GM08714 (cell line): ENCODE measurements at regions not wholly inside any gene's neighbourhood (a gene's known extent, or its start where the extent isn't known, plus 50 kb on each side); places are given as distances from the start of the nearest gene placed in this dataset.
"Not testable (repeated sequence)": the region's sequence is repeated elsewhere in the genome, so short reads cannot be mapped to it uniquely, and the experiment has no call there.

Source experiments
- H3K4me3 ChIP-seq: fragments of 200-500 bp; sonication (Bioruptor generic); 2 replicates; pipeline ENCODE4 v1.5.1; 2014; ENCODE audit warnings: mild to moderate bottlenecking, low read length, inconsistent platforms
- ZNF274 ChIP-seq: IDR thresholded peaks from 2 replicates; pipeline ENCODE4 v1.6.1; 2012; ENCODE audit warnings: mild to moderate bottlenecking, low read depth, low read length

DNA sequence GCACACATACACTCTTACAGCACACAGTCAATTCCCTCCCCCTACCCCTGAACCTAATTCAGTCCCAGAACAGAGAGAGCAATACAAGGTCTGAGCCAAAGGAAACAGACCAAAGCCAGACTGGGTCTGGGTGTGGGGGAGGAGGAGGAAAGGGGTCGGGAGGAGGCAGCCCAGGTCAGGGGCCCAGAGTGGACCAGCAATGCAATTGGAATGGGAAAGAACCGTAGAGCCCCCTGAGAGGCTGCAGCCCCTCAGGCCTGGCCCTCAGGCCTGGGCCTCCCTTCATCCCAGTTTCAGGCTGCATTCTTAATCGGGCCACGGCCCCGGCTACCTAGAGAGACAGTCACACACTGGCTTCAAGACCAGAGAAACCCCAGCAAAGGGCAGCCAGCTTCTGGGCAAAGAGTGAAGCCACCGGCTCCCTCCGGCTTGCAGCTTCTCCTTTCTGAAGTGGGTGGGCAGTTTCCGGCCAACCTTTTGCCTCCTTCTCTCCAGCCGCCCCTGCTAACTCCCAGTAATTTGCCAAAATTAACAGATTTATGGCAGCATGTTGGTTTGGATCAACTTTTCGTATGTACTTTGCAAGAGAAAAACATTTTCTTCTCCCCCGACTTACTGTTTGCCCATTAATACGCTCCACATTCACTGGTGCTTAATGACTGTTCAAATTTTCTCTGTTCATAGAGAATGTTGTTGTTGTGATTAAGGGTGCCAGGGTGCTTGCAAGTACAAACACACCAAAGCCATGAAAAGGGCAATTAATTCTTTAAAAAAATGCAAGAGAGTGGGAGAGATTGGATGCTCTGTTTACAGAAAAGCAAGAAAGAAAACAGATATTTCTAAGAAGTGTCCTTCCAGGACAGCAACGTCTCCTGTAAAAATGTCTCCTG lies 488.3 kb downstream of the MN1 start:
- no peak for TF ChIP-seq ZNF274
- H3K4me3 ChIP-seq: no peak overlapping the region

DNA sequence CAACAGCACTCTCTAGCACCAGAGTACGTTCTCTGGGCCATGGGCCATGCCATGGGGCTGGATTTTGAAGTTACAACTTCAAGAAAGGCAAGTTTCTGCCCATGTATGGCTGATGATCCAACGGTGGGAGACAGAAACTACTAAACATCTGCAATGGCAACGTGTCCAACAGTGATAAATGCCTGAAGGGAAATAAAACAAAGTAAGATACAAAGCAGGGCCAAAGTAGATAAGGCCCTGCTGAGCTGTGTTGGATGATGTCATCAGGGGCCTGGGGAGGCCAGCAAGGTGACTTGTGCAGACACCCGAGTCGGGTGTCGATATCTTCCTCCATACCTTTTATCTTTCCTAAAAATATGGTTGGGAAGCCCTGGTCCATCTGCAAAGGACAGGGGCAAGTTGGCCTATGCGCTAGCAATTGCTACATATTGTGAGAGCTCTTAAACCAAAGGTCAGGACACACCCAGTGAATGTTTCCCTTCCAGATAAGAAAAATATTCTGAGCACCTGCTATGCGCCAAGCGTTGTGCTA lies 487.2 kb downstream of the MN1 start:
- no peak for TF ChIP-seq ZNF274
- no peak overlapping the region for H3K4me3 ChIP-seq

DNA sequence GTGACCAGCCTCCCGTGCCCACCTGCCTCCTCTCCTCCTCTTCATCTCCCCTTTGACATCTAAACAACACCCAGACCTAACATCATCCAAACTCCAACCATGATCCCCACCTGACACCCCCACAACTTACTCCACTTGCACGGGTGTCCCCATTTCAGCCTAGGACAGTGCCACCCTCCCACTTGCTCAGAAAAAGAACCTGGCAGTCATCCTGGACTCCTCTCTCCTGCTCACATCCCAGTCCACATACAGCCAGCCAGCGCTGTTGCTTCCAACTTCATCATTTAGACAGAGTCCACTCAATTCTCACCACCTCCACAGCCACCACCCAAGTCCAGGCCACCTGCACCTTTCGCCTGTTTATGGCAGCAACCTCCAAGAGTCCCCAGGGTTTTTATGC lies 485.7 kb downstream of the MN1 start:
- no peak for TF ChIP-seq ZNF274
- no peak overlapping the region for H3K4me3 ChIP-seq

DNA sequence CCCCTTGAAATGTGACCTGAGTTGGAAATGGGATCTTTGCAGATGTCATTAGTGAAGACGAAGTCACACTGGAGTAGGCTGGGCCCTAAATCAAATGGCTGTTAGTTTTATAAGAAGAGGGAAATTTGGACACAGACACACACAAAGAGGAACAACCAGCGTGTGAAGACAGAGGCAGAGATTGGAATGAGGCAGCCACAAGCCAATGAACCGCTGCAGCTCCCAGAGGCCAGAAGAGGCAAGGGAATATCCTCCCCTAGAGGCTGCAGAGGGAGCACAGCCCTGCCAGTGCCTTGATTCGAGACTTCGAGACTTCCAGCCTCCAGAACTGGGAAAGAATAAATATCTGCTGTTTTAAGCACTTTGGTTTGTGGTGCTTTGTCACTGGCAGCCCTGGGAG lies 484.5 kb downstream of the MN1 start:
- no peak overlapping the region for H3K4me3 ChIP-seq
- TF ChIP-seq ZNF274: no peak

DNA sequence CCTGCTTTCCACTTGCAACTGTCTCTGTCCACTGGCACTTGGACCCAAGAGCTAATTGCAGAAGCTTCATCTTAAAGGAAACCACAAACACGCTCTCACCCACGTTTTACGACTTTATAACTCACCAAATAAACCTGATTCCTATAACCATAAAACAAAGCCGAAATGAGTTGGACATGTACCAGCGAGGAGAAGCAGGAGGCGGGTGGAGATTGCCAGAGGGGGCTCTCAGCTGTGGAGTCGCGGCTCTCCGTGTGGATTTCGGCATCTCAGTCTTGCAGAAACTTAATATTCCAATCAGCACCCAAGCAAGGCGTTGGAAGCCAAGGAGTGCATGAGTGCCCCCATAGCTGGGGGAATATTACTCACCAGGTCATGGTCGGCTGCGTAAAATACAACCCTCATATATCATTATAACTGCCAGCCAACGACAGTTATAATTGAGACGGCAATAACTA lies 483.6 kb downstream of the MN1 start:
- no peak for TF ChIP-seq ZNF274
- no peak overlapping the region for H3K4me3 ChIP-seq

DNA sequence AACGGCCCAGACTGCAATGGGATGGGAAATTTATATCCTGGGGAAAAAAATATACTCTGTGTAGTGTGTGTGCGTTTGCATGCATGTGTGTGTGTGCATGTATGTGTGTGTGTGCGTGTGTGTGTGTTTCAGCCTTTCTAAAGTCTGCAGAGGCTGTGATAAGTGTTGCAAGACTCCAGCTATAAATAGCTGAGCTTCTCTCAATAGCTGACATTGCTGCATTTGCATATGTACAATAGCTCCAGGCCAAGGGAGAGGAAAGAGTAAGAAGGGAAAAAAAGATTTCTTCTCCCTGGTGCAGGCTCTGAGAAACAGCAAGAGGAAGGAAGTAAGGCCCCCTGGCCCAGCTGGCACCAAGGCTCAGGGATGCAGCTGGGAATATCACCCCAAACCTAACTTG lies 483.0 kb downstream of the MN1 start:
- TF ChIP-seq ZNF274: no peak
- no peak overlapping the region for H3K4me3 ChIP-seq

DNA sequence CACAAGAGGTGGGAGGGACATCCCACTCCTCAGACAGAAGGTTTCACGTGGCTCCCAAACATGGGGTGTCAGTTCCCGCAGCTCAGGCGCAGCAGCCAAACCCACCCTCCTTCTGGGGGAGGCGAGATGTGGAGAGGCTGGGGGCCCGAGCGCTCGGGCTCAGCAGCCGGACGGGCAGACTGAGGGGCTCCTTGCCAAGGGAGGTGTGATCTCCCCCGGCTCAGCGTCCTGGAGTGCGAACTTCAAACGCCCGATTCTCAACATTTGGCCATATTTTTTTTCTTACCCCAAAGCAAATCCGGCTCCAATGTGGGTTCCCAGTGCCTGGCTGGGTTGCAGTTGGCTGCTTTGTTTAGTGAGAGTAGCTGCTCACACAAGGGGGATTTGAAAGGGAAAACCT lies 477.9 kb downstream of the MN1 start:
- TF ChIP-seq ZNF274: no peak
- no peak overlapping the region for H3K4me3 ChIP-seq

DNA sequence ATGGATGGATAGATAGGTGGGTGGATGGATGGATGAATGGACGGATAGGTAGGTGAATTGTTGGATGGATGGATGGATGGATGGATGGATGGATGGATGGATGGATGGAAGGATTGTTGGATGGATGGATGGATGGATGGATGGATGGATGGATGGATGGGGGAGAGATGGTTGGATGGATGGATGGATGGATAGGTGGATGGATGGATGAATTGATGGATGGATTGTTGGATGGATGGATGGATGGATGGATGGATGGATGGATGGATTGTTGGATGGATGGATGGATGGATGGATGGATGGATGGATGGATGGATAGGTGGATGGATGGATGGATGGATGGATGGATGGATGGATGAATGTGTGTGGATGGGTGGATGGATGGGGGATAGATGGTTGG lies 476.6 kb downstream of the MN1 start:
- H3K4me3 ChIP-seq: not testable (repeated sequence)

DNA sequence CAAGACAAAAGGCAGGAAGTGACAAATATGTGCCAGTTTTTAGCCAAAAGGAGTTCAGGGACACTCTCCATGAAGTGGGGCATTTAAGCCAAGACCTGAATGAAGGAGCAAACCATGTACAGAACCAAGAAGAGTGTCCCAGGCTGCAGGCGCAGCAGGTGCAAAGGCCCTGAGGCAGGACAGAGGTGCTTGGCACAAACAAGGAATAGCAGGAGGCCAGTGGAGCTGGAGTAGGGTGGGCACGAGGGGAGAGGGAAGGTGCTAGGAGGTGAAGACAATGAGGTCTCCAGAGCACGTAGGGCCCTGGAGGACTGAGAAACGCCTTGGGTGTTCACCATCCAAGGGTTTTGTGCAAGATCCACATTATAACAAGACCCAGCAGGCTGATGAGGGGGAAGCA lies 474.1 kb downstream of the MN1 start:
- no peak overlapping the region for H3K4me3 ChIP-seq
- no peak for TF ChIP-seq ZNF274

DNA sequence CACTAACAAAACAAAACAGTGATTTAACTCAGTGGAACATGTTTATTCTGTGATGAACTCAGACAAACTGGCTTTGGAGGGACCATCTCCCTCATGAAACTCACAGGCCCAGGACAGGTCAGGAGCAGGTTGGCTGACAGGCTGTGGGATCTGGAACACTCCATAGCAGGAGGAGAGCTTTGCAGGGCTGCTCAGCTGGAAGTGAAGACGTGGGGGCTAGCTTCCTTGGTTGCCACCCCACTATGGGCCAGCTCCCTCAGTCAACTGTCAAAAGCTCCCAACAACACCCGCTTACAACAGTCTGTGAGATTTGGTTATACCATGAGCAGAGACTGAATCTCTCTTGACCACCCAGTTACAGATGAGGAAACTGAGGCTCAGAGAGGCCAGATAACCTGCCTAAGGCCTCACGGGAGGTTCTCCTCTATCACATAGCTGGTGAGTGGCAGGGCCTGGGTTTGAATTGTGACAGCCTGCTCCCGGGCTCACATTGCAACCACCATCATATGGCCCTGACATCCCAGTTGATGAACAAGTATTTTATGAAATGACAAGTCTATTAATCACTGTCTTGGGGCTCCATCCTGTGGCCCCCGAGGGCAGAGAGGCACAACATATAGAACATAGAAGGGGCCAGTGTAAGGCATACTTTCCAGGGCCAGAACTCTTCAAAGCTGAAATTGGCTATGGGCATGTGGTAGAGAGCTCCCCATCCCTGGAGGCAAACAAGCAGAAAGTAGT lies 473.4 kb downstream of the MN1 start:
- TF ChIP-seq ZNF274: no peak
- no peak overlapping the region for H3K4me3 ChIP-seq

DNA sequence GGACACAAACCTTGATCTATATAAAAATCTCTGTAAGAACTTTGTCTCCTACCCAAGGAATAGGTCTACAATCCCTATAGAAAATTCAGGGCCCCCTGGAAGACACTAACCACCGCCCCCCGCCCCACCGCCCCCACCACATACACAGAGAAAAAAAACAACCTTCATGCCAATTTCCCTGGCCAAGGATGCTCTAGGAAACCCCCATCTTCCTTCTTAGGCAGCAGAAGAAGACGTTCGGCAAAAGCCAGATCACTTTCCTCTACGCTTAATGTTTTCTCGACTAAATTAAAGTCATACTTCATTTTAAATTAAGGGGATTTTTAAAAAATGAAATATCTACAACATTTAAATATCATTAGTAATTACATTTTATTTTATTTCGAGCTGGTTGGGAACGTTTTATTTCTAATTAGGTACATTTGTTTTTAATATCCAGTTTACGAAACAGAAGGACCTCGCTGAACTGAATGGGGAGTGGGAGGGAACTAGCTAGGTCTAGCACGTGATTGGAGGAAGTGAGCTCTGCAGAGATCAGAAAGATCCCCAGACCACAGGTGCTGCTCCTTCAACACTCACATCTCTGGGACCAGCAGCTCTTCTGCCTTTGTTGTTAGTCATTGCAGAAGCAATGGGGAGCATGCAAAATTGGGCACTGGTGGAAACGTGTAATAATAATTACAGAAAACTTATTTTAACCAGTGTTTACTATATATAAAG lies 472.3 kb downstream of the MN1 start:
- no peak for TF ChIP-seq ZNF274
- H3K4me3 ChIP-seq: no peak overlapping the region

DNA sequence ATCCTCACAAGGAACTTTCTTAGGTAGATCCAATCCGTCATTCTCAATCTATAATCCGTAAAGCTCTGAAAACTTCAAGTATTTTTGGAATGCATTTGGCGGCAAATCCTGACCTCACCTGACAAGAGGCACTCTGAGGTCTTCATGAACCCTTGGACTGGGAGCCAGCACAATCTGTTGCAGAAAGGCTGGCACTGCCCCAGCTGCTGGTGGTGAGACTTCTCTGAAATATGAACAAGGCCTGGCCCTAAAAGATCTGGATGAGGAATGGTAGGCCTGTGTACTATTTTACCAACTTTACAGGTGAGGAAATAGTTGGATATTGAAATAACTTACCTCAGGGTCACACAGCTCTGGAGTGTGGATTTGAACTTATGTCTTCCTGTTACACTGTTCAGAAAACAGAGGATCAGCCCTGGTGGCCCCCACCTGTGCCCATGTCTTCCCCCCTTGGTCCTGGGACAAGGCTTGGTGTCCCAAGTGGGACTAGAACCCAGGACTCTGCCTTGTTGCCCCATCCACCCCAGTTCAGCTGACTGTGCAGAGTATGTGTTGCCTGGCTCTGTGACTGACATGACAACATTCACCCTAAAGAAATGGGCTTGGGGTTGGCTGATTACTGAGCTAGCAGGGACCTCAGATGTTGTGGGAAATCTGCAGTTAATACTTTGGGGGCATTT lies 471.4 kb downstream of the MN1 start:
- no peak for TF ChIP-seq ZNF274
- H3K4me3 ChIP-seq: no peak overlapping the region

DNA sequence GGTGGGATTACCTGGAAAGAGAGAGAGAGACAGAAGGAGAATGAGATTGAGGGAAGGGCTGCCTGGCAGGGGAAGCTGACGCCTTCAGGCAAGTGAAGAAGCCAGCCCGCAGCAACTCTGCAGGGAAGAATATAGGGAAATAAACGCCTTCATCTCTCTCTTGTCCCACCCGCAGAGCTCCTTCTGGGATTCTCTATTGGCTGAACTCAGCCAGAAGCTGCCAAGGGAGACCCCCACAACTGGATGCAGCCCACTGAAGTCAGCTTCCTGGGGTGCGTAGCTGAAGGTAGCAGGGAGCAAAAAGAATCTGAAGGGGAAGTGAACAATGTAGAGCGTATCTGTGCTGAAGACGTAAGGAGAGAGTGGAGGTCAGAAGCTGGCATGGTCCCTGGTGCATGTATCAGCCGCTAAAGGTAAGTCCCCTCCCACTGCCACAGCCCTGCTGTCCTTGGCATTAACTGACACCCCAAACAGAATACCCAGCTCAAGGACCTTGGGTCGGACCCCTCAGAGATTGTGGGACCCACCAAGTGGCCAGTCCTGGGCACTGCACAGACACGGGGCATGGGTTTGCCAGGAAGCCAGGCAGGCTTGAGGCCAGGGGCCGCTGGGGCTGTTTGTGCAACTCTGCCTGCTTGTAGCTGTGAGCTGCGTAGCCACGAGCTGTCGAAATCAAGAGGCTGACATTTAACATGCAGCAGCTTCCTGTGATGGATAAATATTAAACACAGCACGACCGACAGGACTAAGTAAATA lies 469.9 kb downstream of the MN1 start:
- no peak overlapping the region for H3K4me3 ChIP-seq
- TF ChIP-seq ZNF274: no peak

DNA sequence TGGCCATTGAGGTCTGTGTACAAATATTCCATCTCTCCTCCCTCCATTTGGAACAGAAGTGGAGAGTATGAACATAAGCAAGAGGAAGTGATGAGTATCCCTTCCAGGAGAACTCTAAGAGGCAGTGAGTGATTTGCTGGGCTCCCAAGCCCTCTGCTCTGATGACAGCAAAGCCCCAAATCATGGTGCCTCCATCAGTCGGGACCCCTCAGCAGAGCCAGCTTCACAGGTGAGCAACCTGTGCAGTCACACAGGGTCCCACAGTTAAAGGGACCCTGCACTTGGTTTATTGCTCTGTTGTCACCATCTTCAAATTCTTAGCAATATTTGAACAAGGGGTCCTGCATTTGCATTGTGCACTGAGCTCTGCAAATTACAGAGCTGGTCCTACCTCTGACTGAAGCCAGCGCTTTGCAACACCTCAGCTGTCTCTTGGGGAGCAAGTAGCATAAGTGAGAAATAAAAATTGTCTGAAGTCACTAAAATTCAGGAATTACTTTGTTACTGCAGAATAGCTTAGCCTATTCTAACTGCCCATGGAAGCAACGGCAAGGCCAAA lies 466.4 kb downstream of the MN1 start:
- no peak for TF ChIP-seq ZNF274
- H3K4me3 ChIP-seq: no peak overlapping the region
